ENCODE measurements at regions not wholly inside any gene's neighbourhood (a gene's known extent, or its start where the extent isn't known, plus 50 kb on each side); places are given as distances from the start of the nearest gene placed in this dataset.

DNA sequence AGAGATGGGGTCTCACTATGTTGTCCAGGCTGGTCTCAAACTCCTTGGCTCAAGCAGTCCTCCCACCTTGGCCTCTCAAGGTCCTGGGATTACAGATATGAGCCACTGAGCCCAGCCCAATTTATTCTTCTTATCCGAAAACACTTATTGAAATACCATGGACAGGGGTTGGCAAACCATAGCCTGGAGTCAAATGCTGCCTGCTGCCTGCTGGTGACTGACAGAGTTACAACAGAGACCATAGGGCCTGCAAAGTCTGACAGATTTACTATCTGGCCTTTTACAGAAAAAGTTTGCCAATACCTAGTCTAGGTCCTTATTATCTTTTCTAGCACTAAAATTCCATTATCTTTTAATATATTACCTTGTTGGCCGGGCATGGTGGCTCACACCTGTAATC is 87.1 kb upstream of the ZNF281 start:
- TF ChIP-seq, protein P1, sequence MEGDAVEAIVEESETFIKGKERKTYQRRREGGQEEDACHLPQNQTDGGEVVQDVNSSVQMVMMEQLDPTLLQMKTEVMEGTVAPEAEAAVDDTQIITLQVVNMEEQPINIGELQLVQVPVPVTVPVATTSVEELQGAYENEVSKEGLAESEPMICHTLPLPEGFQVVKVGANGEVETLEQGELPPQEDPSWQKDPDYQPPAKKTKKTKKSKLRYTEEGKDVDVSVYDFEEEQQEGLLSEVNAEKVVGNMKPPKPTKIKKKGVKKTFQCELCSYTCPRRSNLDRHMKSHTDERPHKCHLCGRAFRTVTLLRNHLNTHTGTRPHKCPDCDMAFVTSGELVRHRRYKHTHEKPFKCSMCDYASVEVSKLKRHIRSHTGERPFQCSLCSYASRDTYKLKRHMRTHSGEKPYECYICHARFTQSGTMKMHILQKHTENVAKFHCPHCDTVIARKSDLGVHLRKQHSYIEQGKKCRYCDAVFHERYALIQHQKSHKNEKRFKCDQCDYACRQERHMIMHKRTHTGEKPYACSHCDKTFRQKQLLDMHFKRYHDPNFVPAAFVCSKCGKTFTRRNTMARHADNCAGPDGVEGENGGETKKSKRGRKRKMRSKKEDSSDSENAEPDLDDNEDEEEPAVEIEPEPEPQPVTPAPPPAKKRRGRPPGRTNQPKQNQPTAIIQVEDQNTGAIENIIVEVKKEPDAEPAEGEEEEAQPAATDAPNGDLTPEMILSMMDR (IDR thresholded peaks at IDR 0.05) = no peak
- Mint-ChIP-seq H3K4me3 (no peak overlapping the region), H3K27ac (no peak overlapping the region), H3K36me3 (no peaks in the 10 kb centered on the region), H3K27me3 (ENCODE audit: low read depth in 3 of 3) (peaks cover 0 to 1% (median 0%) of the 10 kb centered on the region in 3 donors), H3K9me3 (peaks cover 0 to 5% (median 0%) of the 10 kb centered on the region in 7 donors), H3K4me1 (peaks cover 3% of the 10 kb centered on the region)
- Histone ChIP-seq H3K9ac (ENCODE audit: insufficient read depth, low read length, poor library complexity, severe bottlenecking) (no peak overlapping the region), H4K20me1 (ENCODE audit: insufficient read depth, low read length) (no peaks in the 10 kb centered on the region), H3K36me3 (replicated peaks in 1 of 2; ENCODE audit: control insufficient read depth in 1 of 2, insufficient read depth in 2 of 2, low read length in 2 of 2) (no peaks in the 10 kb centered on the region), H3K4me1 (ENCODE audit: control insufficient read depth in 1 of 2, insufficient read depth in 2 of 2, low read length in 2 of 2) (no peaks in the 10 kb centered on the region), H3K4me2 (replicated peaks; ENCODE audit: extremely low read depth, low read length, poor library complexity, severe bottlenecking) (no peak overlapping the region), H3K4me3 (replicated peaks in 1 of 3; ENCODE audit: low read depth in 2 of 3, low read length in 3 of 3) (no peak overlapping the region), H3K79me2 (ENCODE audit: insufficient read depth, low read length) (no peaks in the 10 kb centered on the region), H3K9me3 (replicated peaks in 1 of 2; ENCODE audit: control insufficient read depth in 1 of 2, insufficient read depth in 1 of 2, low read length in 2 of 2) (no peaks in the 10 kb centered on the region), H2AFZ (ENCODE audit: insufficient read depth, low read depth, low read length, poor library complexity, severe bottlenecking) (no peak overlapping the region), H3K27ac (ENCODE audit: low read depth in 1 of 2, low read length in 2 of 2) (no peak overlapping the region), H3K27me3 (ENCODE audit: control insufficient read depth in 2 of 2, insufficient read depth in 2 of 2, low read length in 2 of 2) (no peaks in the 10 kb centered on the region)
- 100% methylated on average over 1 of the region's 2 CpGs for WGBS (ENCODE audit: insufficient coverage)
- intact Hi-C loops (cut with micrococcal nuclease) = loop anchor here in 1 of 2 donors (10.0 kb wide), 1 partner anchor 212 kb away; no protein-coding TSS in a partner anchor
- no peak for DNase-seq

DNA sequence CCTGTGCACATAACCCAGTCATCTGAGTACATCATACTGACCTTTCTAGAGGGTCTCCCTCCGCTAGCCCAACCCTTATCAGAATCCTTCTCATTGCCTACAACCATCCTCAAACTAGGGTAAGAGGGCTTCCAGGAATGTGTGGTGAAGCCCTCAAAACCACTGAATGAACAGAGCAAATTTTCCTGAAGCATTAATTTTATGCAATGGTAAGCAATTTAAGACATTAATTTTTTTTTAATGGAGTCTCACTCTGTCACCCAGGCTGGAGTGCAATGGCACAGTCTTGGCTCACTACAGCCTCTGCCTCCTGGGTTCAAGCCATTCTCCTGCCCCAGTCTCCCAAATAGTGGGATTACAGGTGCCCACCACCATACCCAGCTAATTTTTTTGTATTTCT is 86.1 kb upstream of the ZNF281 start:
- intact Hi-C loops (cut with micrococcal nuclease) = loop anchor here in 1 of 2 donors (10.0 kb wide), 1 partner anchor 211 kb away; no protein-coding TSS in a partner anchor
- Histone ChIP-seq H4K20me1 (ENCODE audit: insufficient read depth, low read length) (no peaks in the 10 kb centered on the region), H3K27me3 (ENCODE audit: control insufficient read depth in 2 of 2, insufficient read depth in 2 of 2, low read length in 2 of 2) (no peaks in the 10 kb centered on the region), H3K4me1 (ENCODE audit: control insufficient read depth in 1 of 2, insufficient read depth in 2 of 2, low read length in 2 of 2) (no peaks in the 10 kb centered on the region), H3K9ac (ENCODE audit: insufficient read depth, low read length, poor library complexity, severe bottlenecking) (no peak overlapping the region), H2AFZ (ENCODE audit: insufficient read depth, low read depth, low read length, poor library complexity, severe bottlenecking) (no peak overlapping the region), H3K4me3 (replicated peaks in 1 of 3; ENCODE audit: low read depth in 2 of 3, low read length in 3 of 3) (no peak overlapping the region), H3K36me3 (replicated peaks in 1 of 2; ENCODE audit: control insufficient read depth in 1 of 2, insufficient read depth in 2 of 2, low read length in 2 of 2) (no peaks in the 10 kb centered on the region), H3K27ac (ENCODE audit: low read depth in 1 of 2, low read length in 2 of 2) (no peak overlapping the region), H3K4me2 (replicated peaks; ENCODE audit: extremely low read depth, low read length, poor library complexity, severe bottlenecking) (no peak overlapping the region), H3K9me3 (replicated peaks in 1 of 2; ENCODE audit: control insufficient read depth in 1 of 2, insufficient read depth in 1 of 2, low read length in 2 of 2) (no peaks in the 10 kb centered on the region), H3K79me2 (ENCODE audit: insufficient read depth, low read length) (no peaks in the 10 kb centered on the region)
- Mint-ChIP-seq H3K4me3 (no peak overlapping the region), H3K27ac (no peak overlapping the region), H3K27me3 (ENCODE audit: low read depth in 3 of 3) (peaks cover 0 to 1% (median 0%) of the 10 kb centered on the region in 3 donors), H3K4me1 (peaks cover 3% of the 10 kb centered on the region), H3K36me3 (no peaks in the 10 kb centered on the region), H3K9me3 (peaks cover 0 to 5% (median 0%) of the 10 kb centered on the region in 7 donors)
- TF ChIP-seq, protein P1 (IDR thresholded peaks at IDR 0.05) = no peak
- no peak for DNase-seq
- no CpG with 5 or more reads among the region's 1 CpG for WGBS (ENCODE audit: insufficient coverage)

Data from CD14-positive monocyte (primary cell).